ENCODE measurements at regions not wholly inside any gene's neighbourhood (a gene's known extent, or its start where the extent isn't known, plus 50 kb on each side); places are given as distances from the start of the nearest gene placed in this dataset.

DNA sequence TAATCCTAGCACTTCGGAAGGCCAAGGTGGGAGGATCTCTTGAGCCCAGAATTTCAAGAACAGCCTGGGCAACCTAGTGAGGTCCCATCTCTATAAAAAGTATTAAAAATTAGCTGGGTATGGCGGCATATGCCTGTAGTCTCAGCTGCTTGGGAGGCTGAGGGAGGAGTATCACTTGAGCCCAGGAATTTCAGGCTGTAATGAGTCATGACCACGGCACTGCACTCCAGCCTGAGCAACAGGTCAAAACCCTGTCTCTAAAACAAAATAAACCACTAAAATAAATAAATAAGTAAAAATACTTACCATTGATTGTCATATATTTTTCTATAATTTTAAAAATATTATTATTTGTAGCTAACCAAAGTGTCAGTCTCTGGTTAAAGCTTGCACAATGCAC lies 315.6 kb upstream of the SMIM31 start:
- DNase-seq: no peak
- no peak overlapping the region for H3K4me3 ChIP-seq
- no peaks in the 10 kb centered on the region for H3K4me1 ChIP-seq
- H3K36me3 ChIP-seq: no peaks in the 10 kb centered on the region
- H3K27ac ChIP-seq: no peak overlapping the region
- no peaks in the 10 kb centered on the region for H3K27me3 ChIP-seq
- TF ChIP-seq, protein P1, sequence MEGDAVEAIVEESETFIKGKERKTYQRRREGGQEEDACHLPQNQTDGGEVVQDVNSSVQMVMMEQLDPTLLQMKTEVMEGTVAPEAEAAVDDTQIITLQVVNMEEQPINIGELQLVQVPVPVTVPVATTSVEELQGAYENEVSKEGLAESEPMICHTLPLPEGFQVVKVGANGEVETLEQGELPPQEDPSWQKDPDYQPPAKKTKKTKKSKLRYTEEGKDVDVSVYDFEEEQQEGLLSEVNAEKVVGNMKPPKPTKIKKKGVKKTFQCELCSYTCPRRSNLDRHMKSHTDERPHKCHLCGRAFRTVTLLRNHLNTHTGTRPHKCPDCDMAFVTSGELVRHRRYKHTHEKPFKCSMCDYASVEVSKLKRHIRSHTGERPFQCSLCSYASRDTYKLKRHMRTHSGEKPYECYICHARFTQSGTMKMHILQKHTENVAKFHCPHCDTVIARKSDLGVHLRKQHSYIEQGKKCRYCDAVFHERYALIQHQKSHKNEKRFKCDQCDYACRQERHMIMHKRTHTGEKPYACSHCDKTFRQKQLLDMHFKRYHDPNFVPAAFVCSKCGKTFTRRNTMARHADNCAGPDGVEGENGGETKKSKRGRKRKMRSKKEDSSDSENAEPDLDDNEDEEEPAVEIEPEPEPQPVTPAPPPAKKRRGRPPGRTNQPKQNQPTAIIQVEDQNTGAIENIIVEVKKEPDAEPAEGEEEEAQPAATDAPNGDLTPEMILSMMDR (IDR thresholded peaks at IDR 0.05): no peak
- intact Hi-C loops (cut with DNase I): no loop called here
- no peak for ATAC-seq
- H3K9me3 ChIP-seq: no peaks in the 10 kb centered on the region

DNA sequence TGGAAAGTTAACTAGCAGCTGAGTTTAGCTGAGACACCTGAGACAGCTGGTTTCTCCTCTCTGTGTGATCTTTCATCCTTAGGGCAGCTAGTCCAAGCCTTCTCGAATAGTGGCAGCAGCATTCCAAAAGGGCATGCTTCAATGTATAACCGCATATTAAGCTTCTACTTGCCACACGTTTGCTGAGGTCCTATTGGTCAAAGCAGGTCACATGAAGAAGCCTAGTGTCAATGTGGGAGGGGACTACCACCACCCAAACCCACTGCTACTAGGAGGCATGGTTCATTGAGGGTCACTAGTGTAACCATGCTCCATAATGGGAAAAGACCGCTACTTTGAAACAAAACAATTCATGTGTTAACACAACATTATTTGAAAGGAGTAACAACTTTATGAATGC lies 314.9 kb upstream of the SMIM31 start:
- no peaks in the 10 kb centered on the region for H3K27me3 ChIP-seq
- TF ChIP-seq, protein P1 (IDR thresholded peaks at IDR 0.05): no peak
- no peaks in the 10 kb centered on the region for H3K9me3 ChIP-seq
- ATAC-seq (no peak), DNase-seq (no peak)
- H3K4me1 ChIP-seq: no peaks in the 10 kb centered on the region
- no peak overlapping the region for H3K27ac ChIP-seq
- no peaks in the 10 kb centered on the region for H3K36me3 ChIP-seq
- intact Hi-C loops (cut with DNase I): no loop called here
- no peak overlapping the region for H3K4me3 ChIP-seq

DNA sequence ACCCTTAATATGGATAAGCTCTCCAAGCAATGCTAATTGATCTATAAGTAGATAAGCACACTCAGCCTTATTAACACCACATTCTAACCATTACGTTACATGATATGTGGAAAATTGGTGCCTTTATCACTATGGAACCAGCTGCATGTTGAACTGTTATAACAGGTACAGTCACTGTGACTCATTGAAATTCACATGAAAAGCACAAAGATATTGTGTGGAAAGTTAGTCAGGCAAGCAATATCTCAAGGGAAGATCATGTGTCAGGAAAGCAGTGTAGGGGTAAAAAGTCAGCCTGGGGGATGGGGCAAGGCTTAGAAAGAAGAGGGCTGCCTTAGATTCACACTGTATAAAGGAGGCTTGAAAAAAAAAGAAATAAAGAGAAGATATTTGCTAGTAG lies 313.7 kb upstream of the SMIM31 start:
- no peaks in the 10 kb centered on the region for H3K36me3 ChIP-seq
- no peaks in the 10 kb centered on the region for H3K4me1 ChIP-seq
- H3K27ac ChIP-seq: no peak overlapping the region
- TF ChIP-seq, protein P1 (IDR thresholded peaks at IDR 0.05): no peak
- intact Hi-C loops (cut with DNase I): no loop called here
- no peaks in the 10 kb centered on the region for H3K27me3 ChIP-seq
- no peak for DNase-seq
- H3K9me3 ChIP-seq: no peaks in the 10 kb centered on the region
- H3K4me3 ChIP-seq: no peak overlapping the region
- no peak for ATAC-seq

DNA sequence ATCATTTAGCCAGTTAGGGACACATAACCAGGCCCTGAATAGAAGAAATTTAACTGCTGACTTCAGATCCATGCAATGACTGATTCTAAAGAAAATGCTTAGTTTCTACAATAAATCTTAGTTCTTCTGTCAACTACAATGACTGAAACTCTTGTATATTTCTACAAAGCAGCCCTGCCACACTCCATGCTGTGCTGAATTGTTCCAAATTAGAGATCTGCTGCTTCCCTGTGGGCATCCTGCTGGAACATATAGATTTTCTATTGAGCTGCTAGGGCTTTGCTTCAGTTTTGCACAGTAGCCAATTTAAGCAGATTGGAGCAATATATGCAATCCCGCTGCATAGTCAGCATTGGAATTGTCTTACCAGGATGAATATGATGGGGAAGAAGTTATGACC lies 312.8 kb upstream of the SMIM31 start:
- intact Hi-C loops (cut with DNase I): no loop called here
- H3K36me3 ChIP-seq: no peaks in the 10 kb centered on the region
- H3K4me1 ChIP-seq: no peaks in the 10 kb centered on the region
- ATAC-seq: no peak
- H3K27me3 ChIP-seq: no peaks in the 10 kb centered on the region
- no peak for DNase-seq
- TF ChIP-seq, protein P1 (IDR thresholded peaks at IDR 0.05): no peak
- no peaks in the 10 kb centered on the region for H3K9me3 ChIP-seq
- H3K4me3 ChIP-seq: no peak overlapping the region
- no peak overlapping the region for H3K27ac ChIP-seq

DNA sequence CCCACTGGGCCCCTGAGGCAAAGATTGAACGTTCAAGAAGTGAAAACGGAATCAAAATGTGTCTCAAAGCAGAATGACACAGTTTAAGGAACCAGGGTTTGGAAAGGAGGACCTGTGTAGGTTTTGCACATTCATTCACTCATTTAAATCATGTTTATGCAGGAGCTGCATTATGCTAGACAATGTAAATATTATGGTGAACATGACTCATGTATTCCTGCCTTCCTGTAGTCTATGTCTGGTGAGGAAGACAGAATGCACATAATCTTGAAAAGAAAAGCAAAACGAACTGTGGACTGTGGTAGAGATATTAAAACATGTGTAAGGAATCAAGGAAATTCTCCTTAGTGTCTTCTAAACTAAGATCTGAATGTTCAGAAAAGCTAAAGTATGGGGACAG lies 311.8 kb upstream of the SMIM31 start:
- ATAC-seq: no peak
- no peak overlapping the region for H3K4me3 ChIP-seq
- no peaks in the 10 kb centered on the region for H3K9me3 ChIP-seq
- no peaks in the 10 kb centered on the region for H3K4me1 ChIP-seq
- TF ChIP-seq, protein P1 (IDR thresholded peaks at IDR 0.05): no peak
- intact Hi-C loops (cut with DNase I): no loop called here
- DNase-seq: no peak
- no peaks in the 10 kb centered on the region for H3K36me3 ChIP-seq
- H3K27ac ChIP-seq: no peak overlapping the region
- H3K27me3 ChIP-seq: no peaks in the 10 kb centered on the region

All from left lung (tissue), 4 donors.